KMS-11 (cell line): ENCODE measurements at regions not wholly inside any gene's neighbourhood (a gene's known extent, or its start where the extent isn't known, plus 50 kb on each side); places are given as distances from the start of the nearest gene placed in this dataset.

ENCODE experiments used
- H2AFZ ChIP-seq: fragments of 200-600 bp; sonication (generic); 2 replicates; pipeline ENCODE4 v1.6.1; 2016; ENCODE audit warnings: antibody characterized with exemption, mixed run types, low read depth
- H3K27ac ChIP-seq: fragments of 200-600 bp; sonication (generic); 2 replicates; pipeline ENCODE4 v1.6.1; 2016; ENCODE audit warnings: mild to moderate bottlenecking, mixed run types
- H3K27me3 ChIP-seq: fragments of 200-600 bp; sonication (generic); 2 replicates; pipeline ENCODE4 v1.6.1; 2017; ENCODE audit warnings: mild to moderate bottlenecking, low read depth, mixed run types, moderate library complexity; ENCODE audit not compliant: insufficient read depth
- H3K36me3 ChIP-seq: fragments of 200-600 bp; sonication (generic); 2 replicates; pipeline ENCODE4 v1.6.1; 2017; ENCODE audit warnings: mild to moderate bottlenecking, mixed run types; ENCODE audit not compliant: insufficient read depth
- H3K4me1 ChIP-seq: fragments of 200-600 bp; sonication (generic); 2 replicates; pipeline ENCODE4 v1.6.1; 2016; ENCODE audit warnings: mild to moderate bottlenecking, low read depth, mixed run types; ENCODE audit not compliant: poor library complexity, severe bottlenecking
- H3K4me2 ChIP-seq: fragments of 200-600 bp; sonication (generic); 2 replicates; pipeline ENCODE4 v1.7.0; 2016; ENCODE audit warnings: mild to moderate bottlenecking, mixed run types
- H3K4me3 ChIP-seq: fragments of 200-600 bp; sonication (generic); IDR thresholded peaks from 2 replicates; pipeline ENCODE4 v1.6.1; 2017; ENCODE audit warnings: low read depth, low read length, mixed read lengths; ENCODE audit not compliant: insufficient read depth
- H3K79me2 ChIP-seq: fragments of 200-600 bp; sonication (generic); 2 replicates; pipeline ENCODE4 v1.6.1; 2016; ENCODE audit warnings: low read depth, mixed run types; ENCODE audit not compliant: insufficient read depth
- H3K9ac ChIP-seq: fragments of 200-600 bp; sonication (generic); 2 replicates; pipeline ENCODE4 v1.6.1; 2016; ENCODE audit warnings: mild to moderate bottlenecking, mixed run types
- H4K20me1 ChIP-seq: fragments of 200-600 bp; sonication (generic); 2 replicates; pipeline ENCODE4 v1.6.1; 2016; ENCODE audit warnings: mild to moderate bottlenecking, mixed run types; ENCODE audit not compliant: insufficient read depth
- TF ChIP-seq, protein P1 (sequence below): fragments of 200-600 bp; sonication (generic); conservative IDR thresholded peaks from 2 replicates; pipeline ENCODE4 v1.6.1; 2017; ENCODE audit warnings: low read depth, mild to moderate bottlenecking, antibody characterized with exemption, low read length, moderate library complexity, mixed read lengths

DNA sequence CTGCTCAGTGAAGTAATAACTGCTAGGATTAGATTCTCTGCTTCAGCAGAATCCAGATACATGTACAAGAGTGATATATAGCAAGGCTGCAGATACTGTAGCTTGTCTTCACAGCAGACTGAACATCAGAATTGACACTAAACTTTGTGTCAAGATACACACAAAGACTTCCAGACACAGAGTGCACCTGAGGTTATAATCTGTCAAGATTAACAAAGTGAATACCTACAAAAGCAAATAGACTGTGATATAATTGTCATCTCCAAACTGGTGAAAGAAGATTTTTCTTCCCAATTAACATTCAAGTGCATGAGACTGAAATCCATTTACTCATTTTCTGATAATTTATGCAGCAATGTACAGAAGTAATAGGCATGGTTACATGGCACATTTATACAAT, 2266.5 kb upstream of the WWC1 start:
- TF ChIP-seq, protein P1, sequence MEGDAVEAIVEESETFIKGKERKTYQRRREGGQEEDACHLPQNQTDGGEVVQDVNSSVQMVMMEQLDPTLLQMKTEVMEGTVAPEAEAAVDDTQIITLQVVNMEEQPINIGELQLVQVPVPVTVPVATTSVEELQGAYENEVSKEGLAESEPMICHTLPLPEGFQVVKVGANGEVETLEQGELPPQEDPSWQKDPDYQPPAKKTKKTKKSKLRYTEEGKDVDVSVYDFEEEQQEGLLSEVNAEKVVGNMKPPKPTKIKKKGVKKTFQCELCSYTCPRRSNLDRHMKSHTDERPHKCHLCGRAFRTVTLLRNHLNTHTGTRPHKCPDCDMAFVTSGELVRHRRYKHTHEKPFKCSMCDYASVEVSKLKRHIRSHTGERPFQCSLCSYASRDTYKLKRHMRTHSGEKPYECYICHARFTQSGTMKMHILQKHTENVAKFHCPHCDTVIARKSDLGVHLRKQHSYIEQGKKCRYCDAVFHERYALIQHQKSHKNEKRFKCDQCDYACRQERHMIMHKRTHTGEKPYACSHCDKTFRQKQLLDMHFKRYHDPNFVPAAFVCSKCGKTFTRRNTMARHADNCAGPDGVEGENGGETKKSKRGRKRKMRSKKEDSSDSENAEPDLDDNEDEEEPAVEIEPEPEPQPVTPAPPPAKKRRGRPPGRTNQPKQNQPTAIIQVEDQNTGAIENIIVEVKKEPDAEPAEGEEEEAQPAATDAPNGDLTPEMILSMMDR = no peak
- no peak overlapping the region for H3K27ac ChIP-seq
- H3K36me3 ChIP-seq = no peaks in the 10 kb centered on the region
- H3K27me3 ChIP-seq = no peaks in the 10 kb centered on the region
- no peak overlapping the region for H3K4me3 ChIP-seq
- no peak overlapping the region for H3K9ac ChIP-seq
- no peaks in the 10 kb centered on the region for H4K20me1 ChIP-seq
- H3K79me2 ChIP-seq = no peaks in the 10 kb centered on the region
- no peak overlapping the region for H2AFZ ChIP-seq
- no peaks in the 10 kb centered on the region for H3K4me1 ChIP-seq
- H3K4me2 ChIP-seq = no peak overlapping the region

DNA sequence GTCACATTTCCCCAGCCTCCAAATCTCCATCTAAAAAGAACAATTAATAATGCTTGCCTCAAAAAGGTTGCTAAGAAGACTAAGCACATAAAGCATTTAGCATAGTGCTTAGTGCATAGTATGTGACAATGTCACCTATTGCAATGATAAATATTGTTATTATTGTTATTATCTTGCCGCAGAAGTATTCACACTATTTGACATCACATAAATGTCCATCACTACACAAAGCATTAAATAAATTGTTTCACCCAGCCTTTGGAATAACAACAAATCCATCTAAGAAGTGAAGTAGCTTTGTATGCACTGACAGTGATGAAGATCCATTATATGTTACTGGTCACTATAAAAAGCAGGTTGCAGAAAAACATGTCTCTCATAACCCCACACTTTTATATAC, 2263.9 kb upstream of the WWC1 start:
- H3K9ac ChIP-seq = no peak overlapping the region
- TF ChIP-seq, protein P1 = no peak
- no peaks in the 10 kb centered on the region for H3K4me1 ChIP-seq
- H4K20me1 ChIP-seq = no peaks in the 10 kb centered on the region
- H3K36me3 ChIP-seq = no peaks in the 10 kb centered on the region
- H2AFZ ChIP-seq = no peak overlapping the region
- H3K27ac ChIP-seq = no peak overlapping the region
- no peaks in the 10 kb centered on the region for H3K79me2 ChIP-seq
- H3K27me3 ChIP-seq = no peaks in the 10 kb centered on the region
- H3K4me2 ChIP-seq = no peak overlapping the region
- no peak overlapping the region for H3K4me3 ChIP-seq

DNA sequence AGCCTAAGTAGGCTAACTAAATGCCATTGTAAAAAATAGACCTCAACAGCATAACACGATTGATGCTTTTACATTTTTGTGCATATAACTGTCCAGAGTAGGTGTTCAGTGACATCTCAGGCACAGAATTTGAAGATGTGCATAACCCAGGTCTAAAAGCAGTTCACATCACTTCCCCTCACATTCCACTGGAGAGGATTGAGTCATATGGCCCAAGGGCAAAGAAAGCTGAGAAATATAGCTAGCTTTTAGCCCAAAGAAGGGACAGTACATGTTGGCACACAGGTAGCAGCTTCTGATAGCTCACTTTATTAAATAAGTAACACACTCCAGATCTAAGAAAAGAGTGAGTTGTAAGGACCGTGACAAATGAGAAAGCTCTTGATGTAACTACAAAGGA, 2259.5 kb upstream of the WWC1 start:
- H3K27ac ChIP-seq = no peak overlapping the region
- no peaks in the 10 kb centered on the region for H4K20me1 ChIP-seq
- H3K79me2 ChIP-seq = no peaks in the 10 kb centered on the region
- no peak overlapping the region for H3K4me3 ChIP-seq
- no peak overlapping the region for H3K9ac ChIP-seq
- no peak overlapping the region for H2AFZ ChIP-seq
- H3K36me3 ChIP-seq = no peaks in the 10 kb centered on the region
- H3K27me3 ChIP-seq = no peaks in the 10 kb centered on the region
- no peaks in the 10 kb centered on the region for H3K4me1 ChIP-seq
- H3K4me2 ChIP-seq = no peak overlapping the region
- TF ChIP-seq, protein P1 = no peak

DNA sequence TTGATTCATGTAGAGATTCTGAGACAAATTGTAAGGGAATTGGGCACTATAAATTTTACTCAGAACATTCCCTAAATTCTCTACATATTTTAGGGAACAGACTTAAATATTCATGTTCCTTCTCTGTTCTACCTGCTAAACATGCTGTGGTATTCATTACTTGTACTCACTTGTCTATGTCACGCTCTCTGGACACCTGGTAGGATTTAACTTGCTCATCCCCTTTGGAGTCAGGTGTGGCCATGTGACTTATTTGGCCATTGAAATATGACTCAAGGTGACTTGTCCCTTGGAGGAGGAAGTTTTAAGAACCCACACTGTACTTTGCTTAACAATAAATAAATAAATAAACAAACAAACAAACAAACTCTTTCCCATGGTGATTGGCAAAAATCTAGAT, 2258.8 kb upstream of the WWC1 start:
- H3K4me2 ChIP-seq = no peak overlapping the region
- no peak overlapping the region for H3K4me3 ChIP-seq

More for the DNA sequence above, 2258.8 kb upstream of the WWC1 start:
- Histone ChIP-seq H3K4me1 (no peaks in the 10 kb centered on the region), H3K9ac (no peak overlapping the region), H3K27ac (no peak overlapping the region), H3K79me2 (no peaks in the 10 kb centered on the region), H4K20me1 (no peaks in the 10 kb centered on the region), H3K27me3 (no peaks in the 10 kb centered on the region), H2AFZ (no peak overlapping the region), H3K36me3 (no peaks in the 10 kb centered on the region)
- TF ChIP-seq, protein P1 = no peak
